ENCODE measurements at regions not wholly inside any gene's neighbourhood (a gene's known extent, or its start where the extent isn't known, plus 50 kb on each side); places are given as distances from the start of the nearest gene placed in this dataset.

- TF ChIP-seq CTCF (IDR thresholded peaks at IDR 0.05; ENCODE audit: insufficient read depth, low read length, poor library complexity, severe bottlenecking): no peak
- TF ChIP-seq EZH2phosphoT487 (conservative IDR thresholded peaks at IDR 0.05; ENCODE audit: low read length): no peak
These were observed 788.2 kb upstream of the ARPP21 start for GRCh38 chr3:34851137-34851536.
